Testis (tissue), 2 donors: ENCODE measurements at regions not wholly inside any gene's neighbourhood (a gene's known extent, or its start where the extent isn't known, plus 50 kb on each side); places are given as distances from the start of the nearest gene placed in this dataset.

Experiments used
- POLR2A ChIP-seq: fragments of 450-650 bp; IDR thresholded peaks from one replicate; pipeline ENCODE4 v1.6.1; 2017; ENCODE audit warnings: antibody characterized with exemption, mild to moderate bottlenecking, moderate library complexity
- TF ChIP-seq, protein P1 (sequence below), 3 experiments: fragments of 450-650 bp in 2 of 3; fragments of 200-600 bp in 1 of 3; sonication (generic) in 1 of 3; IDR thresholded peaks; one replicate each; pipeline ENCODE4 v1.5.1; 2016 to 2019; ENCODE audit warnings: antibody characterized with exemption in 3 of 3, mild to moderate bottlenecking in 2 of 3, moderate library complexity in 1 of 3

GRCh38 chr1:188778578-188778977 is 1699.1 kb downstream of the BRINP3 start:
- TF ChIP-seq, protein P1, sequence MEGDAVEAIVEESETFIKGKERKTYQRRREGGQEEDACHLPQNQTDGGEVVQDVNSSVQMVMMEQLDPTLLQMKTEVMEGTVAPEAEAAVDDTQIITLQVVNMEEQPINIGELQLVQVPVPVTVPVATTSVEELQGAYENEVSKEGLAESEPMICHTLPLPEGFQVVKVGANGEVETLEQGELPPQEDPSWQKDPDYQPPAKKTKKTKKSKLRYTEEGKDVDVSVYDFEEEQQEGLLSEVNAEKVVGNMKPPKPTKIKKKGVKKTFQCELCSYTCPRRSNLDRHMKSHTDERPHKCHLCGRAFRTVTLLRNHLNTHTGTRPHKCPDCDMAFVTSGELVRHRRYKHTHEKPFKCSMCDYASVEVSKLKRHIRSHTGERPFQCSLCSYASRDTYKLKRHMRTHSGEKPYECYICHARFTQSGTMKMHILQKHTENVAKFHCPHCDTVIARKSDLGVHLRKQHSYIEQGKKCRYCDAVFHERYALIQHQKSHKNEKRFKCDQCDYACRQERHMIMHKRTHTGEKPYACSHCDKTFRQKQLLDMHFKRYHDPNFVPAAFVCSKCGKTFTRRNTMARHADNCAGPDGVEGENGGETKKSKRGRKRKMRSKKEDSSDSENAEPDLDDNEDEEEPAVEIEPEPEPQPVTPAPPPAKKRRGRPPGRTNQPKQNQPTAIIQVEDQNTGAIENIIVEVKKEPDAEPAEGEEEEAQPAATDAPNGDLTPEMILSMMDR (IDR thresholded peaks at IDR 0.05), result no peak
- TF ChIP-seq POLR2A, result no peak
